NCI-H446 treated with DMSO at 0.1 percent for 48 hours (cell line): ENCODE measurements at regions not wholly inside any gene's neighbourhood (a gene's known extent, or its start where the extent isn't known, plus 50 kb on each side); places are given as distances from the start of the nearest gene placed in this dataset.
"Not testable (repeated sequence)": the region's sequence is repeated elsewhere in the genome, so short reads cannot be mapped to it uniquely, and the experiment has no call there.

ENCODE experiments used
- DNase-seq: peaks from one replicate; lab custom pipeline; 2025; lab: John Stamatoyannopoulos, UW

DNA sequence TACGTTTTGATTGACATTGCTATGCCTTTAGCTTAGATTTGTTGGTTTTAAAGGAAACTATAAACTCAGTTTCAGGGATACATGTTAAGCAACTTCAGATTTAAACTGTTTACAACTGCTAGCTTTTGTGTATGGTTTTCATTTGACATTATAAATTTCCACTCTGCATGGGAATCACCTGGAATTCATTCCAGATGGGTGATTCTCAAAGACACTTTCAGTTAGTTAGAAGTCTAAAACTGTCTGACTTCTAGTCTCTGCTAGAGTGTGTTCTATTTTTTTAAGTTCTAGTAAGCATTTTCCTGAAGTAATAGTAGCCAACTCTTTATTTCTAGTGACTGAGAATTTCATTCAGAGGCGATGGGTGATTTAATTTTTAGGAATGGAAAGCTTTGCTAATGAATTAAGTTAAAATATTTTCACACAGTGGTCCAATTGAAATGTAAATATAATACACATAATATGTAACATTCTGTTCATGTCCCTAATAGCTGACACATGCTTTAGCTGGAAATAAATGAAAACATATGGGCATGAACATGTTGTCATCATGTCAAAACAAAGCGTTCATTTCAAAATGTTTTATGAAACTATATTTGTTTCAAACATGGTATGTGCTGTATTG is 58.3 kb upstream of the CSNK1A1L start:
- no peak for DNase-seq

DNA sequence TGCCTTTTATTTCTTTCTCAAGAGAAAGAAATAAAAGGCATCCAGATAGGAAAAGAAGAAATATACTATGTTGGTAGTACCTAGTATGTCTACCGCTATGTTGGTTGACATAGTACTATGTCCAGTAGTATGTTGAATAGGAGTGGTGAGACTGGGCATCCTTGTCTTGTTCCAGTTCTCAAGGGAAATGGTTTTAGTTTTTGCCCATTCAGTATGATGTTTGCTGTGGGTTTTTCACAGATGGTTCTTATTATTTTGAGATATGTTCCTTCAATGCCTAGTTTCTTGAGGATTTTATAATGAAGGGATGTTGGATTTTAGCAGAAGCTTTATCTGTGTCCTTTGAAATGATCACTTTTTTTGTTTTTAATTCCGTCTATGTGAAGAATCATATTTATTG is 53.0 kb upstream of the CSNK1A1L start:
- no peak for DNase-seq

DNA sequence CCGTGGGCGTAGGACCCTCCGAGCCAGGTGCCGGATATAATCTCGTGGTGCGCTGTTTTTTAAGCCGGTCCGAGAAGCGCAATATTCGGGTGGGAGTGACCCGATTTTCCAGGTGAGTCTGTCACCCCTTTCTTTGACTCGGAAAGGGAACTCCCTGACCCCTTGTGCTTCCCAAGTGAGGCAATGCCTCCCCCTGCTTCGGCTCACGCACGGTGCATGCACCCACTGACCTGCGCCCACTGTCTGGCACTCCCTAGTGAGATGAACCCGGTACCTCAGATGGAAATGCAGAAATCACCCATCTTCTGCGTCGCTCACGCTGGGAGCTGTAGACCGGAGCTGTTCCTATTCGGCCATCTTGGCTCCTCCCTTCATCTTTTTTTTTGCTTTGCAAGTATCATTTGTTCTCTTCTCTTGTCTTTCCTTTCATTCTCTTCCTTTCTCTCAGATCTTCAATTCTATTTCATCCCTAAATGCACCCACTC is 50.2 kb upstream of the CSNK1A1L start:
- not testable (repeated sequence) for DNase-seq
